Thyroid gland (tissue), 4 donors: ENCODE measurements at regions not wholly inside any gene's neighbourhood (a gene's known extent, or its start where the extent isn't known, plus 50 kb on each side); places are given as distances from the start of the nearest gene placed in this dataset.

Experiments
- CTCF ChIP-seq, 6 experiments: fragments of 200-600 bp in 3 of 6; fragments of 450-650 bp in 3 of 6; sonication (generic) in 3 of 6; IDR thresholded peaks; one replicate each; pipeline ENCODE4 v1.5.1; 2016 to 2019; ENCODE audit warnings: antibody characterized with exemption in 6 of 6, mild to moderate bottlenecking in 2 of 6, inconsistent platforms in 1 of 6, moderate library complexity in 1 of 6
- POLR2A ChIP-seq, 2 donors: fragments of 450-650 bp; IDR thresholded peaks; one replicate each; pipeline ENCODE4 v1.6.1; 2017; ENCODE audit warnings: antibody characterized with exemption in 2 of 2, mild to moderate bottlenecking in 2 of 2, moderate library complexity in 1 of 2

GRCh38 chr6:125667326-125667725, 82.1 kb upstream of the HEY2 start:
- no peak for TF ChIP-seq CTCF (IDR thresholded peaks at IDR 0.05)
- no peak for TF ChIP-seq POLR2A (IDR thresholded peaks at IDR 0.05)
